ENCODE measurements at regions not wholly inside any gene's neighbourhood (a gene's known extent, or its start where the extent isn't known, plus 50 kb on each side); places are given as distances from the start of the nearest gene placed in this dataset.

DNA sequence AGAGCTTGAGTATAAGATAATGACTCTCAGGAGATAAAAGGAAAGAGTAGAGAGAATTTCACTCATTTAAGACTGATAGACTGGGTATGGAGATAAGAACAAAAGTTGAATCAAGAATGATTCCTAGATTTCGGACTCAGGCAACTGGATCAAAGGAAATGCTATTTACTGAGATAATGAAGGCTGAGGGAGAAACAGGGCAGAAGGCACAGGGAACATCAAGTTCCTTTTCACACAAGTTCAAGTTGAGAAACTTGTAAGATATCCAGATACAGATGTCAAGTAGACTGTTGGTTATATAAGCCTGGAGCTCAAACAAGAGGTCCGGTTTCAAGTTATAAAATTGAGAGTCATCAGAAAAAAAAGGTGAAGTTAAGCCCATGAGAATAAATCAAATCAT is 360.8 kb downstream of the TNS1 start:
- no peak for DNase-seq
- in situ Hi-C loops (cut with HindIII; ENCODE audit: low pct_ligation_motif_present, low pct_unique_long_range_greater_than_20kb, low sequenced_read_pairs) = no loop called here

DNA sequence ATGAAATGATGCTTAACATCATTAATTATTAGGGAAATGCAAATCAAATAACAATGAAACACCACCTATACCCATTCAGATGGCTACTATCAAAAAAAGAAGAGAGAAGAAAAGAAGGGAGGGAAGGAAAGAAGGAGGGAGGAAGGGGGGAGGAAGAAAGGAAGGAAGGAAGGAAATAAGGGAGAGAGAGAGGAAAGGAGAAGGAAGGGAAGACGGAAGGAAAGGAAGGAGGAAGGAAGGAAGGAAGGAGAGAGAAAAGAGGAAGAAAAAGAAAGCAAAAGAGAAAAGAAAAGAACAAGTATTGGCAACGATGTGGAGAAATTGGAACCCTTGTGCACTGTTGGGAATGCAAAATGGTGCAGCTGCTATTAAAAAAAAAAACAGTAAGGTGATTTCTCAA is 363.3 kb downstream of the TNS1 start:
- in situ Hi-C loops (cut with HindIII; ENCODE audit: low pct_ligation_motif_present, low pct_unique_long_range_greater_than_20kb, low sequenced_read_pairs) = no loop called here
- DNase-seq = no peak

DNA sequence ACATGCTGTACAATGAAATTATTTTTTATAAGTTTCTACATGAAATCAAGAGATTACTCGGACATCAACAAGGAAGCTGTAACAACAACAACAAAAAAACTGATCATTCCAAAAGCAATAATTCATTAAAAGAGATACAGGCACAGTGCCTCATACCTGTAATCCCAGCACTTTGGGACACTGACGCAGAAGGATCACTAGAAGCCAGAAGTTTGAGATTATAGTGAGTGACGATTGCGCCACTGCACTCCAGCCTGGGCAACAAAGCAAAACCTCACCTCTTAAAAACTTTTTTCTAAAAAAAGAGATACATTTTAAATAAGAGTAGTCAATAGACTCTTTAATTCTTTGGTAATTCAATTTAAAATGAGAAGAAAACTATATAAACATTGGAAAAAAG is 364.3 kb downstream of the TNS1 start:
- no peak for DNase-seq
- in situ Hi-C loops (cut with HindIII; ENCODE audit: low pct_ligation_motif_present, low pct_unique_long_range_greater_than_20kb, low sequenced_read_pairs) = no loop called here

- DNase-seq = no peak
- in situ Hi-C loops (cut with HindIII; ENCODE audit: low pct_ligation_motif_present, low pct_unique_long_range_greater_than_20kb, low sequenced_read_pairs) = no loop called here
Observed at GRCh38 chr2:217638031-217638430, 364.8 kb downstream of the TNS1 start.

- no peak for DNase-seq
- in situ Hi-C loops (cut with HindIII; ENCODE audit: low pct_ligation_motif_present, low pct_unique_long_range_greater_than_20kb, low sequenced_read_pairs) = no loop called here
Observed at GRCh38 chr2:217636991-217637561, 365.7 kb downstream of the TNS1 start.

- in situ Hi-C loops (cut with HindIII; ENCODE audit: low pct_ligation_motif_present, low pct_unique_long_range_greater_than_20kb, low sequenced_read_pairs) = no loop called here
- no peak for DNase-seq
Observed at GRCh38 chr2:217636578-217636977, 366.2 kb downstream of the TNS1 start.

DNA sequence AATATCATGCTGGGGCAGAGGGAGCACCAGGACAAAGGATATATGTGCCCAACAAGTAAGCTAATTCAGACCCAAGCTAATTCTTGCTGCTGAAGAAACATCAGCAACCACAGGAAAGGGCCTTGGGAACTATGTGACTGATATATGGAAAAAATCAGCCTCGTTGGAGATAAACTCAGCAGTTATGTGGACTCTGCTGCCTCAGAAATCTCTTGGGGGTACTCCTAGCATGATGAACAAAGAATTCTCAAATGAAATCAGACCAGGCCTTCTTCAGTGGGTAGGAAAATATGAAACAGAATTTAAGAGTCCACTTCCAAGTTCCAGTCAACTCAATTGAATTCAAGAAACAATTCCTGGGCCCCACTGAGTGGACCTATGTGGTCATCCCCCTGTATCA is 367.9 kb downstream of the TNS1 start:
- in situ Hi-C loops (cut with HindIII; ENCODE audit: low pct_ligation_motif_present, low pct_unique_long_range_greater_than_20kb, low sequenced_read_pairs) = no loop called here
- no peak for DNase-seq

DNA sequence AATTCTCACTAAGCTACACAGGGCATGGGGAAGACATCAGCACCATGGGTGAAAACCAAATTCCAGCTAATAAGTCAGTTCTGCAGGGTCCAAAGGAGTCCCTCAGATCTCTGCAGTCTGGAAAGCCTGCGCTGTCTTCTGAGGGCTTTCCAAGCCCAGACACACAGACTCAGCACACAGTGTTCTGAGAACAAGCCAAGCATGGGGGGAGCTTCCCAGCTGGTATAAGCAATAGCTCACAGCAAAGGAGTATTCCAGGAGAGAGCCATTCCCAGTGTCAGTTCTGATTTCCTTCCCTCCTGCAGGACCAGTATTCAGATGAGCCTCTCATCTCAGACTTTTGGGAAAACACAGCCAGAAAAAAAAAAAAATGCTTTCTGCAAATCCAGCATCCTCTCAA is 370.8 kb downstream of the TNS1 start:
- no peak for DNase-seq
- in situ Hi-C loops (cut with HindIII; ENCODE audit: low pct_ligation_motif_present, low pct_unique_long_range_greater_than_20kb, low sequenced_read_pairs) = no loop called here

- no peak for DNase-seq
- in situ Hi-C loops (cut with HindIII; ENCODE audit: low pct_ligation_motif_present, low pct_unique_long_range_greater_than_20kb, low sequenced_read_pairs) = no loop called here
Observed at GRCh38 chr2:217631115-217631514, 371.7 kb downstream of the TNS1 start.

DNA sequence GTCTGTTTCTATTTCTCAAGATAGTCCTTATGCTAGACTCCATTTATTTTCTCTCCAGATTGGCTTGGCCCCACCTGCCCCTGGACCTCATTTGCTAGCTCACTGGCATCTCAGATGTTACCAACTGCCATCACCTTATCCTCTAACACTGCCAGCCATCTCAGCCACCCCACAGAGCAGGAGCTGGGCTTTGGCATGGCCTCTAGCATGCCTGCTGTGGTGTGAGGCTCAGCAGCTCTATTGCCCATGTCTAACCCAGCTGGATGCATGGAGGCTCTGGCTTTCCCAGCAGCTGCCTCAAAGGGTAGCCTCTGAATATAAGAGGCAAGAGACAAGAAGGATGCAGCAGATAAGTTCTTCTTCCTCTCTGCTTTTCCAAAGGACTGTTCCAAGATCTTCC is 373.4 kb downstream of the TNS1 start:
- DNase-seq = no peak
- in situ Hi-C loops (cut with HindIII; ENCODE audit: low pct_ligation_motif_present, low pct_unique_long_range_greater_than_20kb, low sequenced_read_pairs) = no loop called here

GRCh38 chr2:217628061-217628460 is 374.7 kb downstream of the TNS1 start:
- no peak for DNase-seq
- in situ Hi-C loops (cut with HindIII; ENCODE audit: low pct_ligation_motif_present, low pct_unique_long_range_greater_than_20kb, low sequenced_read_pairs) = no loop called here

GRCh38 chr2:217626926-217627325 is 375.9 kb downstream of the TNS1 start:
- no peak for DNase-seq
- in situ Hi-C loops (cut with HindIII; ENCODE audit: low pct_ligation_motif_present, low pct_unique_long_range_greater_than_20kb, low sequenced_read_pairs) = no loop called here

GRCh38 chr2:217625557-217626169 is 377.1 kb downstream of the TNS1 start:
- in situ Hi-C loops (cut with HindIII; ENCODE audit: low pct_ligation_motif_present, low pct_unique_long_range_greater_than_20kb, low sequenced_read_pairs) = no loop called here
- DNase-seq = no peak

DNA sequence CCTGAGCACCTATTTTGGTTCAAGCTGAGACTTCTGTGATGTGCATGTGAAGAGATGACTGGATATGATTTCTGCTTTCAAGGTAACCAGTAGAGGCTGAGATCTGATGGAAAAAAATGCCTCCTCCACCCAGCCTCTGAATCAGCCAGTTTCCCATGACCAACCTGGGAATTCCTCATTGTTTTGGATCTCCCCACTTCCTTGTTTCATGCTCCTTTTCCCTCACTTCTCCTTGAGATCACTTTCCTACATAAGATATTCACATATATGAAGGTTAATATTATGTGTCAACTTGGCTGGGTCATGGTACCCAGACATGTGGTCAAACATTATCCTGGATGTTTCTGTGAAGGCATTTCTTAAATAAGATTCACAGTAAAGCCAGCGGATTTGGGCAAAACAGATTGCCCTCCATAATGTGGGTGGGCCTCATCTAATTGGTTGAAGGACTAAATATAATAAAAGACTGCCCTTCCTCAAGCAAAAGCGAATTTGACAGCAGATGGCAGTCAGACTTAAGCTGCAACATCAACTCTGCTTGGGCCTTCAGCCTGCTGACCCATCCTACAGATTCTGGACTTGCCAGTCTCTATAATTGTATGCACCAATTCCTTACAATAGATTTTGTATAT is 379.4 kb downstream of the TNS1 start:
- DNase-seq = no peak
- in situ Hi-C loops (cut with HindIII; ENCODE audit: low pct_ligation_motif_present, low pct_unique_long_range_greater_than_20kb, low sequenced_read_pairs) = no loop called here

DNA sequence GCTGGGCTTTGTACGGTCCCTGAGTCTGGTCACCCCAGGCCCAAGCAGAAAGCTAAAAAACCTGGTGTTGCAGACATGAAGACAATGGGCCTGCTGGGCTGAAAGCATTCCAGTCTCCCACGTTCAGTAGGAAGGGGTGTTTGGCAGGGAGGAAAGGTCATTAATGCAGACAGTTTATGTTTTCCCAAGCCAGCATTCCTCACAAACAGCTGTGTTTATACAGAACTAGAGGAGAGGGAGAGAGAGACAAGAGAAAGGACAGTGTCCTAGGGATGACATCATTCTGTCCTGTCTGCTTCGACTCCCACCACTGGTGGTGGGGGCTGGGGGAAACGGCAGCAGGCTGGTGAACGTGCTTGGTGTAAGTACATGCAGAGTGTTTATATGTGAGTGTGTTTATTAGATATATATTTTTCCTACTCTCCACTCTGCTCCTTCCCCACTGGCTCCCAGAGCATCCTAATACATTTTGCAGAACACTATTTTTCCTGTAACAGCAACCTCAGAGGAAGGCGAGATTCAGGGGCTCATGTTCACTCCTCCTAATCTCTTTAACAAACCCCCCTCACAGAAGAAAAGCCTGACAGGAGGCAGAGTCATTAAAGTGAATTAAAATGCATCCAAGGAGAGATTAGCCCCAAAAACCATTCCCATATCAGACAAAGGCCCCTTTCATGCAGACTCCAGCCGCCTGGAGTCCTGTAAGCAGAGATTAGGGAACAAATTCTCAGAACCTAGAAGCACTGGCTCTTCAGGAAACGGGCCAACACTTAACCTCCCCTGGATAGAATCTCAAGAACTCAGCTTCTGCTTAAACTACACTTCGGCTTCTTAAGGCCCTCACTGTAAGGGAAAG is 380.4 kb downstream of the TNS1 start:
- no peak for DNase-seq
- in situ Hi-C loops (cut with HindIII; ENCODE audit: low pct_ligation_motif_present, low pct_unique_long_range_greater_than_20kb, low sequenced_read_pairs) = no loop called here

GRCh38 chr2:217621391-217621801 is 381.4 kb downstream of the TNS1 start:
- DNase-seq = no peak
- in situ Hi-C loops (cut with HindIII; ENCODE audit: low pct_ligation_motif_present, low pct_unique_long_range_greater_than_20kb, low sequenced_read_pairs) = no loop called here

- DNase-seq = no peak
- in situ Hi-C loops (cut with HindIII; ENCODE audit: low pct_ligation_motif_present, low pct_unique_long_range_greater_than_20kb, low sequenced_read_pairs) = no loop called here
Observed at GRCh38 chr2:217618744-217619143, 384.1 kb downstream of the TNS1 start.

DNA sequence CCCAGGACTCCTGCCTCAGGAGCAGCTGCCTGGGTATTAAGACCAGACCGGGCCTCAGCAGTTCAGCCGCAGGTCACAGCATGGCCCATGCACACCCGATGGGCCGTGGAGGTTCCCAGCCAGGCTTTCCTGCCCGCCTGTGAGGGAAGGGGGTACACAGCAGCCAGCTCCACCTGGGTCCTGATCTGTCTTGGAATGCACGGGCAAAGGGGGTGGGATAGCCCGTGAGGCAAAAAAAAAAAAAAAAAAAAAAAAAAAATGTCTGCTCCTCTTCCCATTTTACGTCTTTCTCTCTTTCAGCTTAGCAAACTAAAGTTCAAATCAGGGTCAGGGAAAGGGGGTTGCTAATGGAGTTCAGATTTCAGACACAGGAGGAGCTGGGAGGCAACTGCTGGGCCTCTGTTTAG is 385.2 kb downstream of the TNS1 start:
- DNase-seq = no peak
- in situ Hi-C loops (cut with HindIII; ENCODE audit: low pct_ligation_motif_present, low pct_unique_long_range_greater_than_20kb, low sequenced_read_pairs) = no loop called here

DNA sequence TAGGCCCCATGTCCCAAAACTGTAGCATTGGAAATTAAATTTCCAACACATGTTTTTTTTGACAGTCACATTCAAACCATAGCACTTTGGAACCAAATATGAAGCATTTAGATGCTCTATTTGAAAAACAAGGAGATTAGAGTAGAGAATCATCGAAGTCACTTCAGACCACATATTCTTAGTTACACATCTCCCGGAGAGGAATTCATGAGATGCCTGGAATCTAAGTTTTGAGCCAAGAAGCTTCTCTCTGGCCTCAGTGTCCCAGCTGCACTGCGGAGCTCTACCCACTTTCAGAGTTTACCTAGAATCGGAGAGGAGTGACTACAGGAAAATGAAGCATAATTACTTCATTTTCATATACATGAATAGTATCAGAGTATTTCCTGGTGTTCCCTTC is 385.9 kb downstream of the TNS1 start:
- DNase-seq = no peak
- in situ Hi-C loops (cut with HindIII; ENCODE audit: low pct_ligation_motif_present, low pct_unique_long_range_greater_than_20kb, low sequenced_read_pairs) = no loop called here

Measured in ACHN (cell line).